ENCODE measurements at regions not wholly inside any gene's neighbourhood (a gene's known extent, or its start where the extent isn't known, plus 50 kb on each side); places are given as distances from the start of the nearest gene placed in this dataset.
A peak's percentile ranks its signal among the peaks of the same experiment; 100 is the strongest.
"Not testable (repeated sequence)": the region's sequence is repeated elsewhere in the genome, so short reads cannot be mapped to it uniquely, and the experiment has no call there.

DNA sequence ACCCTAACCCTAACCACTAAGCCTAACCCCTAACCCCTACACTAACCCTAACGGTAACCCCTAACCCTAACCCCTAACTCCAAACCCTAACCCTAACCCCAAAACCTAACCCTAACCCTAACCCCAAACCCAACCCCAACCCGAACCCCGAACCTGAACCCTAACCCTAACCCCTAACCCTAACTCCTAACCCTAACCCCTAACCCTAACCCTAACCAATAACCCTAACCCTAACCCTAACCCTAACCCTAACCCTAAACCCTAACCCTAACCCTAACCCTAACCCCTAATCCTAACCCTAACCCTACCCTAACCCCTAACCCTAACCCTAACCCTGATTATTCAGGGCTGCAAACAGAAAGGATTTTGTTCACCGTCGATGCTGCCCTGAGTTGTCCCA, 144.6 kb upstream of the DUSP22 start:
- DNase-seq = not testable (repeated sequence)

DNA sequence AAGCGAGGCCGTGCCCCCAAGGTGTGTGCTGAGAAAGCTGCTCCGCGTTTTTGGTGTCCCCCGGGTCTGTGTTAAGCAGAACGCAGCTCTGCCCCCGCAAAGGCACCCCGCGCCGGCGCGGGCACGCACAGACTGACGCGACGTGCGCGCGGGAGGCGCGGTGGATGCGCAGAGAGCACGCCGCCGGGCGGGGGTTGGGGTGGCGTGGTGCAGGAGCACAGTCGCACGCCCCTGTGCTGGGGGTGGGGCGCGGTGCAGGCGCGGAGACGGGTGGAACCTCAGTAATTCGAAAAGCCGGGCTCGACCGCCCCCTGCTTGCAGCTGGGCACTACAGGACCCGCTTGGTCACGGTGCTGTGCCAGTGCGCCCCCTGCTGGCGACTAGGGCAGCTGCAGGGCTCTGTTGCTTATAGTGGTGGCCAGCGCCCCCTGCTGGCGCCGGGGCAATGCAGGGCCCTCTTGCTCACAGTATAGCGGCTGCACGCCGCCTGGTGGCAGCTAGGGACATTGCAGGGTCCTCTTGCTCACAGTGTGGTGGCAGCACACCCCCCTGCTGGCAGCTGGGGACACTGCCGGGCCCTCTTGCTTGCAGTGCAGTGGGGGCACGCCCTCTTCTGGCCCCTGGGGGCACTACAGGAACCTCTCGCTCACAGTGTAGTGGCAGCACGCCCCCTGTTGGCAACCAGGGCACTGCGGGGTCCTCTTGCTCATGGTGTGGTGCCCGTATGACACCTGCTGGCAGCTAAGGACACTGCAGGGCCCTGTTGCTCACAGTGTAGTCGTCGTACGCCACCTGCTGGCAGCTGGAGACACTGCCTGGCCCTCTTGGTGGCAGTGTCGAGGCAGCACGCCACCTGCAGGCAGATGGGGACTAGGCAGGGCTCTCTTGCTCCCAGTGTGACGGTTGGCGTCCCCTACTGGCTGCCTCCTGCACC, 144.0 kb upstream of the DUSP22 start:
- DNase-seq = not testable (repeated sequence)

DNA sequence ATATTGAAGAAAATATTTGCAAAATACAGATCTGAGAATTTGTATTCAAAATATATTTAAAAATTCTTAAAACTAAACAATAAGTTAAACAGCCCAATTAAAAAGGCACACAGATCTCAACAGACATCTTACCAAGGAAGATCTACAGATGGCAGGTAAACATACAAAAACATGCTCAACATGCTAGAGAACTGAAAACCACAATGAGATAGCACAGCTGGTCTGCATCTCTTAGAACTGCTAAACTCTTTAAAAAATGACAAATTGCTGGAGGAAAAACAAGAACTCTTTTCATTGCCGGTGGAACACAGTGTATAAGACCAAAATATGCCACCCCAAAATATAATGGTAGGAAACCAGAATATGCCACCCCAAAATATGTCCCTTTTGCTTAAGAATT, 142.1 kb upstream of the DUSP22 start:
- DNase-seq = not testable (repeated sequence)

DNA sequence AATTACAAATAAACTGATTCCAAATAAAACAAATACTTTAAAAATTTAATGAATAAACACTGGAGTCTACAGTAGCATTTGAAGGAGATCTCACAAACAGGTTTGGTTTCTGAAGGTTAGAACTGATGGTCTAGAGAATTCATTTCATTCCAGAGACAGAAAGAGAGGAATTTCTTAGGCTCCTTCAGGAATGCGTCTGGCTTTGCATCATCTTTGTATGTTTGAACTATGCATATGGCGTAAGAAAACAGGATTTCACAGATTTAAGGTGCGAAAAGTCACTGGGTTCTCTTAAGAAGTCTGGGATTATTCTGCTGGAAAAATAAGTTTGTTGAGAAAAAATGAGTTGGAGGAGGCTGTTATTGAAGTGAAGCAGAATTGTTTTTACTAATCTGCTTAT, 139.9 kb upstream of the DUSP22 start:
- DNase-seq = not testable (repeated sequence)

DNA sequence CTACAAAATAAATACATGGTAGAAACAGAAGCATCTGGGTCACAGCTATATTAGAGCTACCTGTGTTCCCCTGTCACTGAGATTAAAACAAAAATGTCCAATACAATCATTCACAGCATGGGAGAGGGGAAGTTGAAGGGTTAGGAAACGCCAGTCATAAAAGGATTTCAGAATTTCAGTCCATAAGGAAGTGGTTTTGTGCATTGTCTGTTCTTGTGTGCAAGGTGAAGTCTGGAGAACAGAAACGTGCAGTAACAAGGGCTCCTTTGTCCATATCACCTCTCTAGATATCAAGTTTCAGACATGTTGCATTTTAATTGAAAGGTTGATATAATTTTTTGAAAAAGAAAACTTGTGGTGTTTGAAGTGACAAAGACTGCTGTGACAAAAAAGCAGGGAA, 139.3 kb upstream of the DUSP22 start:
- DNase-seq = not testable (repeated sequence)

DNA sequence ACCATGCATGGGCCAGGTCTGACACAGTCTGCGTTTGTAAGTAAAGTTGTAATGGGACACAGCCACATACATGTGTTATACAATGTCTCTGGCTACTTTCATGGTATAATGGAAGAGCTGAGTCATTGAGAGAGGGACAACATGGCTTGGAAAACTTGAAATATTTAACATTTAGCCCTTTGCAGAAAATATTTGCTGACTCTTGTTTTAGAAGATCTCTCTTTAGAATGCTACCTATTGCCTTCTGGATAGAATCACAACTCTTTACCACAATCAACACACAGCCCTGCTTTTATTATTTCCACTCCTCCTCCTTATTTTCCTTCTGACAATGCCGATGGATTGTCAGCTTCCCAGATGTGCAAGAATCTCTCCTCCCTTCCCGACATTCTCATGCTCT, 138.4 kb upstream of the DUSP22 start:
- not testable (repeated sequence) for DNase-seq

DNA sequence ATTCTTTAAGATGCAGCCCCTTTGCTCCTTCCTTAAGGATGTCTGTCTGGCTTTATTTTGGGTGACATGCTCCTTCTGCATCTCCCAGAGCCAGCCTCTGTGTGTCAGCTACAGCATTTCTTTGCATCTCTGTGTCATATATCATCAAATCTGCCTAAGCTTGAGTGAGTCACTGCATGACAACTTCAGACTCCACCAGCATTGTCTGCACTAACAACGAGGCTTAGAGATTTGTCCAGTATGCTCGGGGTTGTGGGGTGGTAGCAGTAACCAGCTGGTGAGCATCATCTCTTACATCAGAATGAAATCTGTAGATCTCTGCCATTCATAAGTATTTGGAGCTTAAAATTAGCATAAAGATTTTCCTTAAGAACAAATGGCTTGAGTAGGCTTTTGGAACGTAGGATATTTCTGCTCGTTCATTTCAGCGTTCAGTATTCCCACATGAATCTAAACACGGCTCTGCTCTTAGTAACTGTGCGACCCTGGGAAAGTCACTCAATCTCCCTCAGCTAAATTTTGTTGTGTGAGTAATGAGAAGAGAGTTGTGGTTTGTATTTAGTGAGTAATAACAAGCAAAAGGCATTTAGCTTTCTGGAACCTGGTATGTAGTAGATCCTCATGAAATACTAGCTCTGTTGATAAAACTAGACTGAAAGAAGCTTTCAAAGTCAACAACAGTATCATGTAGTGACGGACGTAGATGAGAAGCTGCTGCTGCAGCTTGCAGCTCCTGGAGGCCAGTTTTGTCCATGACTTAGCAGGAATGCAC, 137.8 kb upstream of the DUSP22 start:
- DNase-seq = not testable (repeated sequence)

DNA sequence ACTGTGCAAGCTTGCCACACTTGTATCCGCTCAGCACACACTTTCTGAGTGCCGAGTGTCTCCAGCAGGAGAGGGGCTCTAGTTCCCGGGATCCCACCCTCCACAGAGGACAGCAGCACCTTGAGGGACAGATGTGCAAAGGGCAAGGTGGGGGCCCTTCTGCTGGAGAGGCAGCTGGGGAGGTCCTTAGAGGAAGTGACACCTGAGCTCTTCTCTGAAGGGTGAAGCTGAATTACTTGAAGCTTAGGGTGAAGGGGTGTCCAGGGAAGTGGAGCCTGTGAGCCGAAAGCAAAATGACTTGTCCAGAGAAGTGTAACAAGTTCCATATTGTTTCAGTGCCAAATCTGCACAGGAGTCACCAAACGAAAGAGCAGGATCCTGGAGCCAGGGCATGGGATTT, 136.3 kb upstream of the DUSP22 start:
- DNase-seq = no peak

DNA sequence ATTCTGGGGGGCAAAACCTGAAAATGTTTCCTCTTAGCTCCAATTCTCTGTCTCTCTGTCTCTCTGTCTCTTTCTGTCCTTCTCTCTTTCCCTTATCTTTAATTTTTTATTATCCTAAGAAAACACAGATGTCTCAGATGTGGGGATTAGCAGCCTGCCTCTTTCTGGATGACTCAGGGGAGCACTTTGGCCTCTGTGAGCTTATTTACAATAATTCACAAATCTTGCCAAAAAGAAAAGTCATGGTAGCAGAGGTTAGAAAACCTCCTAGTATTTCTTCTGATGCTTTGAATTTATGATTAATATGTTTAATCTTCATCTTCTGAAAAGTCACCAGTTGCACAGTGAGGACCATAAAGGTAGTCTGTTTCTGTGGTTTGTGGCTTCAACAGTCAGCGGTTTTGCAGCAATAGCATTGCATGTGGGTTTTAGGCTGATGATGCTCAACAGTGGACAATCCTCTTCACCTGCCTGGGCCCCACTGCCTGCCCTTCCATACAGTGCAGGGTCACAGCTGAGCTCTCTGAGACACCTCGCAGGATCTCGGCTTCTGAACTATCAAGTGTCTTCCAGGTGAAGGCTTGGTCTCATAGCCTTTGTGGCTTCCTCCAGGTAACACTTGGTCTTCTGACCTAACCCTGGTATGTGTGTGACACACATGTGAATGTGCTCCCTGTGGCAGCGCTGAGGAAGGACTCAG, 135.7 kb upstream of the DUSP22 start:
- not testable (repeated sequence) for DNase-seq

DNA sequence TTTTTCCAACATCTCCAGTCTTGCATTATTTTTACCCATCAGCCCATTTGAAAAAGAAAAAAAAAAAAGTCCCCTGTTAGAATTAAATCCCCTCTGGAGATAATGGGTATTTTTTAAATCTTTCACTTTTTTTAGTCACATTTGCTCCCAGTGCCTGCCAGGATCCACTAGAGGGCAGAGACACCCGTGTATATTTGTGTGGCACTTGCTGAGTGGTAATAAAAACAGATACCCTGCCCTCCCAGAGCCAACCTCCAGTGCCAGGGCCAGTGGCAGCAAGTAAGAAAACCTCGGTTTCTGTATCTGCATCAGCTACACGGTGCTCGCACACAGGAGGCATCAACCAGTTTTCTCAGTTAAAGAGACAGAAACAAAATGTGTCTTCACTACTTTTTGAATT, 135.1 kb upstream of the DUSP22 start:
- DNase-seq = not testable (repeated sequence)

DNA sequence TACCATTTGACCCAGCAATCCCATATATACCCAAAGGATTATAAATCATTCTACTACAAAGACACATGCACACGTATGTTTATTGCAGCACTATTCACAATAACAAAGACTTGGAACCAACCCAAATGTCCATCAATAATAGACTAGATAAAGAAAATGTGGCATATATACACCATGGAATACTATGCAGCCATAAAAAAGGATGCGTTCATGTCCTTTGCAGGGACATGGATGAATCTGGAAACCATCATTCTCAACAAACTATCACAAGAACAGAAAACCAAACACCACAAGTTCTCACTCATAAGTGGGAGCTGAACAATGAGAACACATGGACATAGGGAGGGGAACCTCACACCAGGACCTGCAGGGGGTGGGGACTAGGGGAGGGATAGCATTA, 130.6 kb upstream of the DUSP22 start:
- not testable (repeated sequence) for DNase-seq

DNA sequence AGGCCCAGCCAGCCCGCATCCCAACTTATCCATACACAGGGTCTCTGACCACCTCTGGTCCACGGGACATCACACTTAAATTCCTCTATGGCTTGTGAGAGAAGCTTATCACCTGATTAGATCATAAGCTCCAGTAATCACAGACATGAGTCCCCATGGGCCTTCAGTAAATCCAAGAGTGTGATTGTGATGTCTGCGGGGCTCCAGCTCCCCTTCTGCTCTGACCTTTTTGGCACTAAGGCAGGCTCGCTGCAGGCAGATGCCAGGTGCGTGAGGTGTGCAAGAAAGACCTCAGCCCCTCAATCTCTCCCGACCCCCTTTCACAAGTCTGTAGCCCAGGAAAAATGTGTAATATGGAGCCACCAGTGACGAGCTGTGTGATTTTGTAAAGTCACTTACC, 127.6 kb upstream of the DUSP22 start:
- no peak for DNase-seq

DNA sequence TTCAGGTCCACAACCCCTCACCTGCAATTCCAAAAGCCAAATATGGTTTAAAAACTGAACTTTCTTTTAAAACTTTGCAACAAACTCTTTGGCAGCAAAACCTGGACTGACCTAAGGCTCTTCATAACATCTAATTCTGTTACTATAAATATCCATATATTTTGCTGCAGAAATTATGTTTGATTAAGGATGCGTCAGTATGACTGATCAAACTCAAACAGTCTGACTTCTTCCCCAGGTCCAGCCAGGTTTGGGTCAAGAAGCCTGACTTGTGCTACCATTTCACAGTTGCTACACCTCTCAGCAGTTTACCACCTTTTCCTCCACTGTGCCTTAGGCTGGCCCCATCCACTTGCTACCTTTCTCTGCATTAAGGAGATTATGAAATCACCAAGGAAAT, 127.0 kb upstream of the DUSP22 start:
- DNase-seq = no peak

DNA sequence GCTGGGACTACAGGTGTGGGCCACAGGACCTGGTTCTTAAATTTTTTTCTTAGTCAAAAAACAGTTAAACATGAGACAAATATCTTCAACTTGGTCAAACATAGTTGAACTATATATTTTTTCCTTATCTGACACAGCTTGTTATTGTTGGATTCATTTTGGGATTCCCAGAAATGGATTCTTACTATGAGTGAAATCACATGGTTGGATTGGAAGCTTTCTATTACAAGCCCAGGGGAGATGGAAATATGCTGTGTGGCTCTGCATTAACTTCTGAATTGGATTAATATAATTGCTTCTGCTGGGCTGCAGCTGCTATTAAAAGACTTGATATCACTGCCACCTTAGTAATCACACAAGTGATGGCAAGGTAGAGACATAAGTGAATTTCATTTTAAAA, 126.4 kb upstream of the DUSP22 start:
- DNase-seq = no peak

DNA sequence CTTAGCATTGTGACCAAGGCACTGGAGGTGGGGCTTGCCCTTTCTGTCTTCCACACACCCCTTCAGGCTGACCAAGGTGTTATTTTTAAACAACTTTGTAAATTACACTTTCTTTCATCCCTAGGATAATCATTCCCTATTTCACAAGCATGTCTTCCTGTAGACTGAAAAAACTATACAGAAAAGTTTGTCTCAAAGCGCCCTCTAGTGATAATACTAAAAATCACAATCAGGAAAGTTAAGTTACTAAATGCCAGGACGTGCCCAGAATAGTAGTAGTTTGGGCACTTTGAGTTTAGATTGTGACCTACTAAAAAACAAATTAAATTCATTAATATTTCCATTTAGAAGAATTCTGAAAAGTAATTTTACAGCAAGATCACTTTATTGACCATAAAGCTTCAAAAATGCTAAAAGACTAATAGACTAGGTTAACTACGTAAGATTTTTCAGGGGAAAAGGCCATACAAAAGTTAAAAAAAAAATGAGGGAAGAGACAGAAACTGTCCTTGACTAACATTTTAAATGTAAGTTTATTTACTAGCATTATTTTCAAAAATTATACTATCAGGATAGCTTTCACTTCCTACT, 123.3 kb upstream of the DUSP22 start:
- DNase-seq = peak; percentile 42

DNA sequence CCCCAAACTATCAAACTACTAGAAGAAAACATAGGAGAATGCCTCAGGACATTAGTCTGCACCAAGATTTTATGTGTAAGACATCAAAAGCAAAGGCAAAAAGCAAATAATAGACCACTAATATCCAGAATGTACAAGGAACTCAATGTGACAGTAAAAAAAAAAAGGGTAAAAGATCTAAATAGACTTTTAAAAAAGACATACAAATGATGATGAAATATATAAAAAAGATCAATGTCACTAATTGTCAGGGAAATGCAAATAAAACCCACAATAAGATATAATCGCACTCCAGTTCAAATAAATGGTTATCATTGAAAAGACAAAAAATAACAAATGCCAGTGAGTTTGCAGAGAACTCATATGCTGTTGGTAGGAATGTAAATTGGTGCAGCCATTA, 118.3 kb upstream of the DUSP22 start:
- no peak for DNase-seq

DNA sequence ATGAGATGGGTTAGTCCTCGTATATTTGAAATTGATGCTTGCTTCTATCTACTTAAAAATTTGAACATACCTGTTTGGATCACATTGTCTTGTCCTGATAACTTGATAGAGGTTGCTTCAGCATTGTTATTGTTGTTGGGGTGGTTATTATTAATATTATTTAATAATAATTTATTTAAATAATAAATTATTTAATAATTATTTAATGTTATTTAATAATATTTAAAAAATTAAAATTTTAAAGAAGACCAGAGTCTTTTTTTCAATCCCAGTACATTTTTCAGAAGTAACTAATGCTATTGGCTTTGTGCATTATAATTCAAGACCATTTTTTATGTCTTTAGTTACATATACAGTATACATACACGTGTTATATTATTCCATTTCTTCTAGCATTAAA, 116.6 kb upstream of the DUSP22 start:
- no peak for DNase-seq

DNA sequence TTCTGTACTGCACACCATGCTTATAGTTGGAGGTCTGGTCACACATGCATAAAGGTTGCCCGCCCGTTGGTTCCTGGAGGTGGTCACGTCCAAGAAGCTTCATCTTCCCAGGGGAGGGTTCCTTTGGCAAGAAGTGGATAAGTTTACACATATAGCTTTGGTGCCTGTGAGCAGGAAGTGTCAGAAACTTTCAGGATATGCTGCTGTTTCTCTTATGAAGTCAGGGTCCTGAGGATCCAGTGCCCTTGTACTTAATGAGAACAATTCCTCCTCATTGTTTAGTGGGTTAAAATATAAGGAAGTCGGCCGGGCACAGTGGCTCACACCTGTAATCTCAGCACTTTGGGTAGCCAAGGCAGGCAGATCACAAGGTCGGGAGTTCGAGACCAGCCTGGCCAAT, 115.5 kb upstream of the DUSP22 start:
- DNase-seq = no peak

DNA sequence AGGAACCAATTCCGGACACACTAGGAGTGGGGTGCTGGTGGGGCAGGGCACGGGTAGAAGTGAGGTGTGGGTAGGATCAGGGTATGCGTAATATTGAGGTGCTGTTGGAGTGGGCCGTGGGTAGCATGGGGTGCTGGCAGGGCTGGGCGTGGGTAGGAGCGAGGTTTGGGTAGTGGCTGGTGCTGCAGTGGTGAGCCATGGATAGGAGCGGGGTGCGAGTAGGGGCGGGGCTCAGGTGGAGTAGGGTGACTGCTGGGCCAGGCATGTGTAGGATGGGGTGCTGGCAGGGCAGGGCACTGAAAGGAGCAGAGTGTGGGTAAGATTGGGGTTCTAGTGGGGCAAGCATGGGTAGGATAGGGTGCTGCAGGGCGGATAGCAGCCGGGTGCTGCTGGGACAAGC, 114.2 kb upstream of the DUSP22 start:
- no peak for DNase-seq

DNA sequence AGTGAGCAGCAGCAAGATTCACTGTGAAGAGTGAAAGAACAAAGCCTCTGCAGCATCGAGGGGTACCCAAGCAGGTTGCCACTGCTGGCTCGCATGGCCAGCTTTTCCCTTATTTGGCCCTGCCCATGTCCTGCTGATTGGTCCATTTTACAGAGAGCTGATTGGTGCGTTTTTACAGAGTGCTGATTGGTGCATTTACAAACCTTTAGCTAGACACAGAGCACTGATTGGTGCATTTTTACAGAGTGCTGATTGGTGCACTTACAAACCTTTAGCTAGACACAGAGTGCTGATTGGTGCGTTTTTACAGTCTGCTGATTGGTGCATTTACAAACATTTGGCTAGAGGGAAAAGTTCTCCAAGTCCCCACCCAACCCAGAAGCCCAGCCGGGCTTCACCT, 113.4 kb upstream of the DUSP22 start:
- DNase-seq = not testable (repeated sequence)

DNA sequence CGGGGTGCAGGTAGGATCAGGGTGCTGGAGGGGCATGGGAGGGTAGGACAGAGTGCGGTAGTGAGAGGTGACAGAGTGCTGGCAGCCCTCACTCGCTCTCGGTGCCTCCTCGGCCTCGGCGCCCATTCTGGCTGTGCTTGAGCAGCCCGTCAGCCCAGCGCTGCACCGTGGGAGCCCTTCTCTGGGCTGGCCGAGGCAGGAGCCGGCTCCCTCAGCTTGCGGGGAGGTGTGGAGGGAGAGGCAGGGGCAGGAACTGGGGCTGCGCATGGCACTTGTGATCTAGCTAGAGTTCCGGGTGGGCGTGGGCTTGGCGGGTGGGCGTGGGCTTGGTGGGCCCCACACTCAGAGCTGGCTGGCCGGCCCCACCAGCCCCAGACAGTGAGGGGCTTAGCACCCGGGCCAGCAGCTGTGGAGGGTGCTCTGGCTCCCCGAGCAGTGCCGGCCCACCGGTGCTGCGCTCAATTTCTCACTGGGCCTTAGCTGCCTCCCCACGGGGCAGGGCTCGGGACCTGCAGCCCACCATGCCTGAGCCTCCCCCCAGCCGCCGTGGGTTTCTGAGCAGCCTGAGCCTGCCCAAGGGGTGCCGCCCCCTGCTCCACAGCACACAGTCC, 112.8 kb upstream of the DUSP22 start:
- DNase-seq = no peak

DNA sequence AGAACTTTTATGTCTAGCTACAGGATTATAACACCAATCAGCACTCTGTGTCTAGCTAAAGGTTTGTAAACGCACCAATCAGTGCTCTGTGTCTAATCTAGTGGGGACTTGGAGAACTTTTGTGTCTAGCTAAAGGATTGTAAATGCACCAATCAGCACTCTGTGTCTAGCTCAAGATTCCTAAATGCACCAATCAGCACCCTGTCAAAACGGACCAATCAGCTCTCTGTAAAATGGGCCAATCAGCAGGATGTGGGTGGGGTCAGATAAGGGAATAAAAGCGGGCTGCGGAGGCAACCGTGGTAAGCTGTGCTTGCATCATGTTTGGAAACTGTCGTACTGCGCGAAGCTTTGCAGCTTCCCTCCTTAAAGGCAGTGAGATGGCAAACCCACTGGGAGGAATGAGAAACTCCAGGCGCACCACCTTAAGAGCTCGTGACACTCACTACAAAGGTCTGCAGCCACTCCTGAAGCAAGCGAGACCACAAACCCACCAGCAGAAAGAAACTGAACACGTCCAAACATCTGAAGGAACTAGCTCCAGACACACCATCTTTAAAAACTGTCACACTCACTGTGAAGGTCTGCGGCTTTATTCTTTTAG, 112.1 kb upstream of the DUSP22 start:
- DNase-seq = not testable (repeated sequence)
